ENCODE measurements at regions not wholly inside any gene's neighbourhood (a gene's known extent, or its start where the extent isn't known, plus 50 kb on each side); places are given as distances from the start of the nearest gene placed in this dataset.

DNA sequence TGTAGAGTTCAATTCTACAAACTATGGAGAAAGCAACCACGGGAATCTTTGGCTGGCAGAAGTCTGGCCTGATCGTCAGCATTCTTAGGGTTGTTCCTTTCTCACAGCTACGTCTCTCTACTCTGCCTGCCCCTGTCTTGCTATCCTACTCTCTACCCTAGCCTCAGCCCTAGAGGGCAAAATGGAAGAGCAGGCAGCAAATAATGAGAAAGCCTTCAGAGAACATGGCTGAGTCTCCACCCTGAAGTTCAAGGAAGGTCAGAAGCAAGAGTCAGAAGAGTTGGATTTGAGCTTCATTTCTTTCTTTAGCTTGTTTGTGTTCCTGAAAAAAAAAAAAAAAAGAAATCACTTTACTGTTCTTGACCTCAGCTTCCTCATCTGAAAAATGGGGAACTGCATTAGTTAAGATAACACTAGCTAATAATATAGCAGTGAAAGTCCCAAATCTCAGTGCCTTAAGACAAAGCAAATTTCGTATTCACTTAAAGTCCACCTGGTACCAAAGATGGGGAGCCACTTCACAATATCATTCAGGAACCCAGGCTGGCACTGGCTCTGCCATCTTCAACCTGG, 50.2 kb upstream of the CCND2 start:
- Histone ChIP-seq H3K9ac (no peak overlapping the region), H3K79me2 (ENCODE audit: insufficient read depth) (no peaks in the 10 kb centered on the region), H3K27ac (ENCODE audit: low read depth in 2 of 2, low read length in 1 of 2) (no peak overlapping the region), H3K4me3 (ENCODE audit: low read depth in 2 of 2, low read length in 1 of 2) (no peak overlapping the region), H3K36me3 (replicated peaks in 1 of 2; ENCODE audit: control insufficient read depth in 1 of 2, insufficient read depth in 2 of 2, low read length in 1 of 2) (no peaks in the 10 kb centered on the region), H3K4me1 (ENCODE audit: control insufficient read depth in 1 of 2, insufficient read depth in 2 of 2, low read depth in 1 of 2, low read length in 1 of 2) (no peaks in the 10 kb centered on the region), H3K4me2 (no peak overlapping the region), H3F3A (replicated peaks; ENCODE audit: insufficient read depth) (no peaks in the 10 kb centered on the region), H3K27me3 (ENCODE audit: insufficient read depth) (peaks cover 12% of the 10 kb centered on the region; the same call in 1 of the 2 replicates), H3K9me2 (no peaks in the 10 kb centered on the region), H3K9me3 (no peaks in the 10 kb centered on the region), H4K20me1 (ENCODE audit: insufficient read depth) (no peaks in the 10 kb centered on the region), H2AFZ (ENCODE audit: low read depth) (no peak overlapping the region)
- TF ChIP-seq POLR2AphosphoS5 (IDR thresholded peaks at IDR 0.05; ENCODE audit: low read depth, low read length) (no peak), MEF2A (IDR thresholded peaks at IDR 0.05; ENCODE audit: borderline replicate concordance, low read depth) (no peak), RAD21 (IDR thresholded peaks at IDR 0.05; ENCODE audit: low read length) (no peak), SIN3A (IDR thresholded peaks at IDR 0.05; ENCODE audit: borderline replicate concordance, low read depth, low read length) (no peak), FOXM1 (IDR thresholded peaks at IDR 0.05; ENCODE audit: low read depth) (no peak)
- TF ChIP-seq, protein P1, sequence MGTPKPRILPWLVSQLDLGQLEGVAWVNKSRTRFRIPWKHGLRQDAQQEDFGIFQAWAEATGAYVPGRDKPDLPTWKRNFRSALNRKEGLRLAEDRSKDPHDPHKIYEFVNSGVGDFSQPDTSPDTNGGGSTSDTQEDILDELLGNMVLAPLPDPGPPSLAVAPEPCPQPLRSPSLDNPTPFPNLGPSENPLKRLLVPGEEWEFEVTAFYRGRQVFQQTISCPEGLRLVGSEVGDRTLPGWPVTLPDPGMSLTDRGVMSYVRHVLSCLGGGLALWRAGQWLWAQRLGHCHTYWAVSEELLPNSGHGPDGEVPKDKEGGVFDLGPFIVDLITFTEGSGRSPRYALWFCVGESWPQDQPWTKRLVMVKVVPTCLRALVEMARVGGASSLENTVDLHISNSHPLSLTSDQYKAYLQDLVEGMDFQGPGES (IDR thresholded peaks at IDR 0.05; ENCODE audit: low read depth, low read length), result no peak
- TF ChIP-seq, protein P2, sequence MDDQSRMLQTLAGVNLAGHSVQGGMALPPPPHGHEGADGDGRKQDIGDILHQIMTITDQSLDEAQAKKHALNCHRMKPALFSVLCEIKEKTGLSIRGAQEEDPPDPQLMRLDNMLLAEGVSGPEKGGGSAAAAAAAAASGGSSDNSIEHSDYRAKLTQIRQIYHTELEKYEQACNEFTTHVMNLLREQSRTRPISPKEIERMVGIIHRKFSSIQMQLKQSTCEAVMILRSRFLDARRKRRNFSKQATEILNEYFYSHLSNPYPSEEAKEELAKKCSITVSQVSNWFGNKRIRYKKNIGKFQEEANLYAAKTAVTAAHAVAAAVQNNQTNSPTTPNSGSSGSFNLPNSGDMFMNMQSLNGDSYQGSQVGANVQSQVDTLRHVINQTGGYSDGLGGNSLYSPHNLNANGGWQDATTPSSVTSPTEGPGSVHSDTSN (IDR thresholded peaks at IDR 0.05), result no peak
- TF ChIP-seq, protein P3, sequence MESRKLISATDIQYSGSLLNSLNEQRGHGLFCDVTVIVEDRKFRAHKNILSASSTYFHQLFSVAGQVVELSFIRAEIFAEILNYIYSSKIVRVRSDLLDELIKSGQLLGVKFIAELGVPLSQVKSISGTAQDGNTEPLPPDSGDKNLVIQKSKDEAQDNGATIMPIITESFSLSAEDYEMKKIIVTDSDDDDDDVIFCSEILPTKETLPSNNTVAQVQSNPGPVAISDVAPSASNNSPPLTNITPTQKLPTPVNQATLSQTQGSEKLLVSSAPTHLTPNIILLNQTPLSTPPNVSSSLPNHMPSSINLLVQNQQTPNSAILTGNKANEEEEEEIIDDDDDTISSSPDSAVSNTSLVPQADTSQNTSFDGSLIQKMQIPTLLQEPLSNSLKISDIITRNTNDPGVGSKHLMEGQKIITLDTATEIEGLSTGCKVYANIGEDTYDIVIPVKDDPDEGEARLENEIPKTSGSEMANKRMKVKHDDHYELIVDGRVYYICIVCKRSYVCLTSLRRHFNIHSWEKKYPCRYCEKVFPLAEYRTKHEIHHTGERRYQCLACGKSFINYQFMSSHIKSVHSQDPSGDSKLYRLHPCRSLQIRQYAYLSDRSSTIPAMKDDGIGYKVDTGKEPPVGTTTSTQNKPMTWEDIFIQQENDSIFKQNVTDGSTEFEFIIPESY (IDR thresholded peaks at IDR 0.05; ENCODE audit: borderline replicate concordance, low read depth), result no peak
- TF ChIP-seq, protein P4, sequence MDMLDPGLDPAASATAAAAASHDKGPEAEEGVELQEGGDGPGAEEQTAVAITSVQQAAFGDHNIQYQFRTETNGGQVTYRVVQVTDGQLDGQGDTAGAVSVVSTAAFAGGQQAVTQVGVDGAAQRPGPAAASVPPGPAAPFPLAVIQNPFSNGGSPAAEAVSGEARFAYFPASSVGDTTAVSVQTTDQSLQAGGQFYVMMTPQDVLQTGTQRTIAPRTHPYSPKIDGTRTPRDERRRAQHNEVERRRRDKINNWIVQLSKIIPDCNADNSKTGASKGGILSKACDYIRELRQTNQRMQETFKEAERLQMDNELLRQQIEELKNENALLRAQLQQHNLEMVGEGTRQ (IDR thresholded peaks at IDR 0.05; ENCODE audit: borderline replicate concordance, low read depth, low read length), result no peak
- WGBS (ENCODE audit: low lambda C conversion rate), result 2% methylated on average over 4 of the region's 4 CpGs
- POLR2A ChIA-PET, result no interaction called here
- DNase-seq, result no peak
- CTCF ChIA-PET, result no interaction called here

DNA sequence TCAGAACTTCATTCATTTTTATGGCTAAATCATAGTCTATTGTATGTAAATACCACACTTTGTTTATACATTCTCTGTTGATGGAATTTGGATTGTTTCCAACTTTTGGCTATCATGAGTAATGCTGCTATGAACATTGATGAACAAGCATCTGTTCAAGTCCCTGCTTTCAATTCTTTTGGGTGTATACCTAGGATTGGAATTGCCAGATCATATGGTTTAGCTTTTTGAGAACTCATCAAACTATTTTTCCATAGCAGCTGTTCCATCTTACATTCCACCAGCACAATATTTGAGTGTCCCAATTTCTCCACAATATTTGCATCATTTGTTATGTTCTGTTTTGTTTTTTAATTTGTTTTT, 52.3 kb upstream of the CCND2 start:
- POLR2A ChIA-PET, result no interaction called here
- TF ChIP-seq FOXJ3 (CRISPR knock-in tag; IDR thresholded peaks at IDR 0.05) (no peak), RFX5 (IDR thresholded peaks at IDR 0.05; ENCODE audit: low read length) (no peak), MEF2A (IDR thresholded peaks at IDR 0.05; ENCODE audit: borderline replicate concordance, low read depth) (no peak)
- no peak overlapping the region for H3K9ac ChIP-seq
- no peaks in the 10 kb centered on the region for H3K9me3 ChIP-seq
- no peaks in the 10 kb centered on the region for H3K79me2 ChIP-seq (ENCODE audit: insufficient read depth)
- no peaks in the 10 kb centered on the region for H3K9me2 ChIP-seq
- no peak overlapping the region for H2AFZ ChIP-seq (ENCODE audit: low read depth)
- CTCF ChIA-PET, result no interaction called here
- H4K20me1 ChIP-seq (ENCODE audit: insufficient read depth), result no peaks in the 10 kb centered on the region
- no peak overlapping the region for H3K27ac ChIP-seq (ENCODE audit: low read depth in 2 of 2, low read length in 1 of 2)
- no peaks in the 10 kb centered on the region; the same call in 1 of the 2 replicates for H3K27me3 ChIP-seq (ENCODE audit: insufficient read depth)
- H3K4me3 ChIP-seq (ENCODE audit: low read depth in 2 of 2, low read length in 1 of 2), result no peak overlapping the region
- no peaks in the 10 kb centered on the region for H3F3A ChIP-seq (replicated peaks; ENCODE audit: insufficient read depth)
- no peaks in the 10 kb centered on the region for H3K4me1 ChIP-seq (ENCODE audit: control insufficient read depth in 1 of 2, insufficient read depth in 2 of 2, low read depth in 1 of 2, low read length in 1 of 2)
- H3K36me3 ChIP-seq (replicated peaks in 1 of 2; ENCODE audit: control insufficient read depth in 1 of 2, insufficient read depth in 2 of 2, low read length in 1 of 2), result no peaks in the 10 kb centered on the region
- H3K4me2 ChIP-seq, result no peak overlapping the region
- no peak for DNase-seq
